ENCODE measurements at regions not wholly inside any gene's neighbourhood (a gene's known extent, or its start where the extent isn't known, plus 50 kb on each side); places are given as distances from the start of the nearest gene placed in this dataset.

DNA sequence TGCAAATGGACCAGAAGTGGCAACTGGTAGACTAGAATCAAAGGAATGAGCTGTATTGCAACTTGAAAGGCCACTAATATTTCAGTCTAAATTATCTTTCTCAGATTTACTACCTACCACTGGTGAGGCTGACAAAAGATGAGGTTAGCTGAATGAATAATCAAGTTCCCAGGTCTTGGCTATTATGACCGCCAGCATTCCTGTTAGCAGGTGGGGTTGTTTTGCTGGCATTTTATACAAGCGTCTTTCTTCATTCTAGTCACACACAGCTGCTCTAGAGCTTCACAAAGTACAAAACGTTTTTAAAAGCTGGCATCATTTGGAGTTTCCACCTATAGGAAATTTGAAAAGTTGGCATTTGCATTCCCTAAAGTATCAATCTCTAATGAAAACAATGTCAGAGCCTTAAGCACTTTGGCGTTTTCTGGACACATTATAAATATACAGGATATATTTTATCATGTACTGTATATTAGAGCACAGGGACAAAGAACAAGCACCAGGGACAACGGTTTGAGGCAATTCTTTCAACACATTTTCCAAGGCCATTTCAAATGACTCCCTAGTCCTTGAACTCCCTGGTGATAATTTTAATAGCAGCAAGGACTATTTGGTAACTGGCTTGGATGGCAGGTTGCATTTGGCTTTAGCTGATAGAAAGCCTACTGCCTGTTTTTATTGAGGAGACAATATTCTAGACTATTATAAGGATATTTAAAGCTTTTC, 410.2 kb upstream of the CHST9 start:
- intact Hi-C loops (cut with micrococcal nuclease; ENCODE audit: unreplicated experiment), result loop anchor here (5.0 kb wide), 1 partner anchor 578 kb away; no protein-coding TSS in a partner anchor
- no peak for DNase-seq (ENCODE audit: low read depth, low spot score)
- Histone ChIP-seq H3K9me3 (ENCODE audit: control insufficient read depth, insufficient read depth, low read depth, low read length) (no peaks in the 10 kb centered on the region), H3K27me3 (ENCODE audit: control insufficient read depth, insufficient read depth, low read length) (no peaks in the 10 kb centered on the region), H3K27ac (ENCODE audit: low read length) (no peak overlapping the region), H3K4me1 (ENCODE audit: control insufficient read depth, insufficient read depth, low read length) (no peaks in the 10 kb centered on the region), H3K36me3 (ENCODE audit: control insufficient read depth, insufficient read depth, low read length) (no peaks in the 10 kb centered on the region), H3K4me3 (ENCODE audit: low read depth in 2 of 2, low read length in 2 of 2) (no peak overlapping the region)
- no peak for ATAC-seq
- in situ Hi-C loops (cut with HindIII; ENCODE audit: low pct_unique_long_range_greater_than_20kb, low sequenced_read_pairs), result no loop called here
- BruUV-seq (replicated peaks), result no TSS peak
- no peak for TF ChIP-seq SIN3A (IDR thresholded peaks at IDR 0.05; ENCODE audit: borderline replicate concordance, insufficient read depth, low read depth, low read length)
- no peak for TF ChIP-seq POLR2AphosphoS5 (IDR thresholded peaks at IDR 0.05; ENCODE audit: low read depth, low read length)
- TF ChIP-seq, protein P1, sequence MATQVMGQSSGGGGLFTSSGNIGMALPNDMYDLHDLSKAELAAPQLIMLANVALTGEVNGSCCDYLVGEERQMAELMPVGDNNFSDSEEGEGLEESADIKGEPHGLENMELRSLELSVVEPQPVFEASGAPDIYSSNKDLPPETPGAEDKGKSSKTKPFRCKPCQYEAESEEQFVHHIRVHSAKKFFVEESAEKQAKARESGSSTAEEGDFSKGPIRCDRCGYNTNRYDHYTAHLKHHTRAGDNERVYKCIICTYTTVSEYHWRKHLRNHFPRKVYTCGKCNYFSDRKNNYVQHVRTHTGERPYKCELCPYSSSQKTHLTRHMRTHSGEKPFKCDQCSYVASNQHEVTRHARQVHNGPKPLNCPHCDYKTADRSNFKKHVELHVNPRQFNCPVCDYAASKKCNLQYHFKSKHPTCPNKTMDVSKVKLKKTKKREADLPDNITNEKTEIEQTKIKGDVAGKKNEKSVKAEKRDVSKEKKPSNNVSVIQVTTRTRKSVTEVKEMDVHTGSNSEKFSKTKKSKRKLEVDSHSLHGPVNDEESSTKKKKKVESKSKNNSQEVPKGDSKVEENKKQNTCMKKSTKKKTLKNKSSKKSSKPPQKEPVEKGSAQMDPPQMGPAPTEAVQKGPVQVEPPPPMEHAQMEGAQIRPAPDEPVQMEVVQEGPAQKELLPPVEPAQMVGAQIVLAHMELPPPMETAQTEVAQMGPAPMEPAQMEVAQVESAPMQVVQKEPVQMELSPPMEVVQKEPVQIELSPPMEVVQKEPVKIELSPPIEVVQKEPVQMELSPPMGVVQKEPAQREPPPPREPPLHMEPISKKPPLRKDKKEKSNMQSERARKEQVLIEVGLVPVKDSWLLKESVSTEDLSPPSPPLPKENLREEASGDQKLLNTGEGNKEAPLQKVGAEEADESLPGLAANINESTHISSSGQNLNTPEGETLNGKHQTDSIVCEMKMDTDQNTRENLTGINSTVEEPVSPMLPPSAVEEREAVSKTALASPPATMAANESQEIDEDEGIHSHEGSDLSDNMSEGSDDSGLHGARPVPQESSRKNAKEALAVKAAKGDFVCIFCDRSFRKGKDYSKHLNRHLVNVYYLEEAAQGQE (IDR thresholded peaks at IDR 0.05; ENCODE audit: insufficient read depth in 1 of 2, low read depth in 2 of 2, low read length in 1 of 2), result no peak
- TF ChIP-seq, protein P2, sequence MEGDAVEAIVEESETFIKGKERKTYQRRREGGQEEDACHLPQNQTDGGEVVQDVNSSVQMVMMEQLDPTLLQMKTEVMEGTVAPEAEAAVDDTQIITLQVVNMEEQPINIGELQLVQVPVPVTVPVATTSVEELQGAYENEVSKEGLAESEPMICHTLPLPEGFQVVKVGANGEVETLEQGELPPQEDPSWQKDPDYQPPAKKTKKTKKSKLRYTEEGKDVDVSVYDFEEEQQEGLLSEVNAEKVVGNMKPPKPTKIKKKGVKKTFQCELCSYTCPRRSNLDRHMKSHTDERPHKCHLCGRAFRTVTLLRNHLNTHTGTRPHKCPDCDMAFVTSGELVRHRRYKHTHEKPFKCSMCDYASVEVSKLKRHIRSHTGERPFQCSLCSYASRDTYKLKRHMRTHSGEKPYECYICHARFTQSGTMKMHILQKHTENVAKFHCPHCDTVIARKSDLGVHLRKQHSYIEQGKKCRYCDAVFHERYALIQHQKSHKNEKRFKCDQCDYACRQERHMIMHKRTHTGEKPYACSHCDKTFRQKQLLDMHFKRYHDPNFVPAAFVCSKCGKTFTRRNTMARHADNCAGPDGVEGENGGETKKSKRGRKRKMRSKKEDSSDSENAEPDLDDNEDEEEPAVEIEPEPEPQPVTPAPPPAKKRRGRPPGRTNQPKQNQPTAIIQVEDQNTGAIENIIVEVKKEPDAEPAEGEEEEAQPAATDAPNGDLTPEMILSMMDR (IDR thresholded peaks at IDR 0.05), result no peak
- TF ChIP-seq TCF7L2 (IDR thresholded peaks at IDR 0.05; ENCODE audit: low read depth, low read length), result no peak
- POLR2A ChIA-PET, result no interaction called here
- CTCF ChIA-PET, result no interaction called here

DNA sequence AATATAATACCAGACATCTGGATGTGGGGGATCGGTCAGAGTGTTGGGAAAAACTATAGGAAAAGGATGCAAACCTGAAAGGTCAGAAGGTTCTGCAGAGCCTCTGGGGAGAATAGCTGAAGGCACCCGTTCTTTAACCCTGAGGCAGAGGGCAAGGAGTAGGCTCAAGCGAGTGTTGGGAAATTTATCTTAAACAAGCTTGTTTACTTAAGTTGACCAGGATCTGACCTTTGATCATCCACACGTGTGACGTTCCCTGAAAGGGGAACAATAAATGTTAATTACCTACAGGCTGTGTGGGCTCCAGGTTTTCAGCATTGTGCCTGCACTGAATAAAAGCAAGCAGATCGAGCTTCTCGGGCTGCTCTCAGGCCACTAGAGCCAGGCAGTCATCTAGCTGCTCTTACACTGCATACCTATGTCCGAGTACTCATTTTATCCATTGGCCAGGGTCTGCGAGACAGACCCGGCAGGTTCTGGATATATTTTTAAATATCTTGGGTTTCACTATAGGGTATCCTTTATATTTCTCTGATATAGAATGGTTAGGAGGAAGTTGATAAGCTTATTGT, 400.6 kb upstream of the CHST9 start:
- H3K4me1 ChIP-seq (ENCODE audit: control insufficient read depth, insufficient read depth, low read length), result no peaks in the 10 kb centered on the region
- in situ Hi-C loops (cut with HindIII; ENCODE audit: low pct_unique_long_range_greater_than_20kb, low sequenced_read_pairs), result no loop called here
- TF ChIP-seq POLR2AphosphoS5 (IDR thresholded peaks at IDR 0.05; ENCODE audit: low read depth, low read length) (no peak), TCF7L2 (IDR thresholded peaks at IDR 0.05; ENCODE audit: low read depth, low read length) (no peak), SIN3A (IDR thresholded peaks at IDR 0.05; ENCODE audit: borderline replicate concordance, insufficient read depth, low read depth, low read length) (no peak)
- TF ChIP-seq, protein P1 (IDR thresholded peaks at IDR 0.05; ENCODE audit: insufficient read depth in 1 of 2, low read depth in 2 of 2, low read length in 1 of 2), result no peak
- TF ChIP-seq, protein P2 (IDR thresholded peaks at IDR 0.05), result no peak
- intact Hi-C loops (cut with micrococcal nuclease; ENCODE audit: unreplicated experiment), result no loop called here
- DNase-seq (ENCODE audit: low read depth, low spot score) (no peak), ATAC-seq (no peak)
- no peak overlapping the region for H3K4me3 ChIP-seq (ENCODE audit: low read depth in 2 of 2, low read length in 2 of 2)
- ChIA-PET POLR2A (no interaction called here), CTCF (no interaction called here)
- BruUV-seq (replicated peaks), result no TSS peak
- no peaks in the 10 kb centered on the region for H3K36me3 ChIP-seq (ENCODE audit: control insufficient read depth, insufficient read depth, low read length)
- H3K27me3 ChIP-seq (ENCODE audit: control insufficient read depth, insufficient read depth, low read length), result no peaks in the 10 kb centered on the region
- no peaks in the 10 kb centered on the region for H3K9me3 ChIP-seq (ENCODE audit: control insufficient read depth, insufficient read depth, low read depth, low read length)
- no peak overlapping the region for H3K27ac ChIP-seq (ENCODE audit: low read length)

Measured in Panc1 (cell line).